ENCODE measurements at regions not wholly inside any gene's neighbourhood (a gene's known extent, or its start where the extent isn't known, plus 50 kb on each side); places are given as distances from the start of the nearest gene placed in this dataset.

DNA sequence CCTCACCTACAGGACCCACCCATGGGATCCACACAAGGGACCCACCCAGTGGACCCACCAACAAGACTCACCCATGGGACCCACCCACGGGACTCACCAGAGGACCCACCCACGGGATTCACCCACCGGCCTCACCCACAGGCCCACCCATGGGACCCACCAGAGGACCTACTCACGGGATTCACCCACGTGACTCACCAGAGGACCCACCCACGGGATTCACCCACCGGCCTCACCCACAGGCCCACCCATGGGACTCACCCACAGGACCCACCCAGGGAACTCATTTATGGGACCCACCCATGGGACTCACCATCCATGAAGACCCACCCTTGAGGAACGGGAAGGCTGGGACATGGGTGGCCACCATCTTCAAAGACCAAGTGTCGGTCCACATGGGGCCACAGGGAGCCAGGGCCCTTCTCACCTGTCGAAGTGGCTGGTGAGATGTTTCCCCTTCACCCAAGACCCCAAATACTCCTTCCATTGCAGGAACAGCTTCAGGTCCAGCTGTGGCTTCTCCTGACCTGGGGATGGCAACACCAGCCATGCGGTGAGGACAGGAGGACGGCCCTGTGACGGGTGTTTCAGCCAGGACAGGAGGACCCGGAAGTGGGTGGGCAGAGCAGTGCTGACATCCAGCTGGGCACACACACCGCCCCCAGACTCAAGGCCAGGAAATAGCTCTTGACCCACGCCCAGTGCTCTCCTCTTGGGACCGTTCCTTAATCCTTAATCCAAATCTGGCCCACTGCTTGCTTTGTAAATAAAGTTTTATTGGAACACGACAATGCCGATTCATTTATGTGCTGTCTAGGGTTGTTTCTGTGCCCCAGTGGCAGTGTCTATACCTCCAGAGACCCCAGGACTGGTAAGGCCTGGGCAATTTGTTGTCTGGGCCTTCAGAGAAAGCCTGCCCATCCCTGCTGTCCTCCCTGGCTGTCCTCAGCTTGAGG, 1005.1 kb downstream of the BRD1 start:
- TF ChIP-seq TAF1 (IDR thresholded peaks at IDR 0.05; ENCODE audit: low read depth, low read length) = no peak
- no peak for TF ChIP-seq POLR2A (IDR thresholded peaks at IDR 0.05; ENCODE audit: low read depth, low read length)
- no peak for TF ChIP-seq SPI1 (IDR thresholded peaks at IDR 0.05; ENCODE audit: low read depth, low read length)
- no peak for TF ChIP-seq POLR2AphosphoS5 (IDR thresholded peaks at IDR 0.05; ENCODE audit: low read depth, low read length)
- TF ChIP-seq POU2F2 (IDR thresholded peaks at IDR 0.05; ENCODE audit: low read depth, low read length) = no peak
- TF ChIP-seq PAX5 (IDR thresholded peaks at IDR 0.05; ENCODE audit: insufficient read depth, low read length, severe bottlenecking) = no peak

All from GM12891 (cell line).